ENCODE measurements at regions not wholly inside any gene's neighbourhood (a gene's known extent, or its start where the extent isn't known, plus 50 kb on each side); places are given as distances from the start of the nearest gene placed in this dataset.

GRCh38 chr5:2619216-2619615 is 132.3 kb downstream of the IRX2 start:
- TF ChIP-seq, protein P1, sequence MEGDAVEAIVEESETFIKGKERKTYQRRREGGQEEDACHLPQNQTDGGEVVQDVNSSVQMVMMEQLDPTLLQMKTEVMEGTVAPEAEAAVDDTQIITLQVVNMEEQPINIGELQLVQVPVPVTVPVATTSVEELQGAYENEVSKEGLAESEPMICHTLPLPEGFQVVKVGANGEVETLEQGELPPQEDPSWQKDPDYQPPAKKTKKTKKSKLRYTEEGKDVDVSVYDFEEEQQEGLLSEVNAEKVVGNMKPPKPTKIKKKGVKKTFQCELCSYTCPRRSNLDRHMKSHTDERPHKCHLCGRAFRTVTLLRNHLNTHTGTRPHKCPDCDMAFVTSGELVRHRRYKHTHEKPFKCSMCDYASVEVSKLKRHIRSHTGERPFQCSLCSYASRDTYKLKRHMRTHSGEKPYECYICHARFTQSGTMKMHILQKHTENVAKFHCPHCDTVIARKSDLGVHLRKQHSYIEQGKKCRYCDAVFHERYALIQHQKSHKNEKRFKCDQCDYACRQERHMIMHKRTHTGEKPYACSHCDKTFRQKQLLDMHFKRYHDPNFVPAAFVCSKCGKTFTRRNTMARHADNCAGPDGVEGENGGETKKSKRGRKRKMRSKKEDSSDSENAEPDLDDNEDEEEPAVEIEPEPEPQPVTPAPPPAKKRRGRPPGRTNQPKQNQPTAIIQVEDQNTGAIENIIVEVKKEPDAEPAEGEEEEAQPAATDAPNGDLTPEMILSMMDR (IDR thresholded peaks at IDR 0.05): no peak
- TF ChIP-seq EZH2 (IDR thresholded peaks at IDR 0.05) (no peak), EZH2phosphoT487 (IDR thresholded peaks at IDR 0.05) (no peak)

Data from neural progenitor cell (in vitro differentiated cells).